IPS DF 4.7 (cell line): ENCODE measurements at regions not wholly inside any gene's neighbourhood (a gene's known extent, or its start where the extent isn't known, plus 50 kb on each side); places are given as distances from the start of the nearest gene placed in this dataset.

Experiments
- DNase-seq: peaks from one replicate; pipeline ENCODE4 v3.0.0-alpha.2; 2013; ENCODE audit warnings: low spot score; ENCODE audit errors: extremely low read depth

DNA sequence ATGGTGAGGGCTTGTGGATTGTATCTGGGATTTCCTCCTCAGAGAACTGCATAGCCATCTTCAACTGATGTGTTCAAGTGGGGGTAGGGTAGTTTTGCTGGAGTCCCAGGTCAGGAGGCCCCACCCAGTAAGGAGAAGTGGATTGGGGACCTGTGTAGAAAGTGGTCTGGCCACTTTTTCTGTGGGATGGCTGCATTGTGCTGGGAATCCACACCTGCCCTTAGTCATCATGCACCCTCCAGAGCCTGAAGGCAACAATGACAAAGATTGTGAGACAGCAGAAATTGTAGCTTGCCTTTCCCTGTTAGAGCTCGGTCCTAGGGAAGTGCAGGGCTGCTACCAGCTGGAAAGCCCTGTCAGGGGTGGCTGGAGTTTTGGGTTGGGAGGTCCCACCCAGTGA is 255.4 kb downstream of the NDFIP2 start:
- DNase-seq: no peak

DNA sequence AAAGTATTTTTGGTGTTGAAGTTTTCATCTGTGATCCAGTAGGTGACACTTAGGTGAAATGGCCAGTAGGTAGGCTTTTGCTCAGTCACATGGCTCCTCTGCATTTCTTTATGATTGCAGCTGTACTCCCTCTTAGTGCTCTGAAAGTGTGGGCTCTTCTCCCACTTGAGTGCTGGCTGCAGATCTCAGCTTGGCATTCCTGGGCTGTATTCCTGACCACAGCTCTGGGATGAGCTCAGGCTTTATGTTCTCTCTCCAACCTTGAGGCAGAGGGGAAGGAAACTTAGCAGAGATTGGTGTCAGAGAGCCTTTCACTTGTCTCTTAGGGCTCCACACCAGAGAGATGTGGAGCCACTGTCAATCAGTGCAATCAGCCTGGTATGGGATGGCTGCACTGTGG is 254.3 kb downstream of the NDFIP2 start:
- no peak for DNase-seq

DNA sequence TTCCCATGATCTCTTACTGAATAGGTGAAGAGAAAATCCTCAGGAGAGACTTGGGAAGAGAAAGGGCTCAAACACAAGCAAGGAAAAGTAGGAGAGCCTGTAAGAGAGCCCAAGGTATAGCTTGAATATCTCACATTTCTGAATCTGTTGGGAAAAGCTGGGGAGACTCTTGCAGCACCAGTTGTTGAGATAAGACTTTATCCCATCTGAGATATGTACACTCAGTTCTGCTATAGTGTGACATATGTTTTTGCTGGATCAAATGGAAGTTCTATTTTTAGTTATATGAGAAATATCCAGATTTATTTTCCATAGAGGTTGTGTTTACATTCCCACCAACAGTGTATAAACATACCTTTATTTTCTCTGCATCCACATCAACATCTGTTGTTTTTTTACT is 246.1 kb downstream of the NDFIP2 start:
- DNase-seq: no peak

DNA sequence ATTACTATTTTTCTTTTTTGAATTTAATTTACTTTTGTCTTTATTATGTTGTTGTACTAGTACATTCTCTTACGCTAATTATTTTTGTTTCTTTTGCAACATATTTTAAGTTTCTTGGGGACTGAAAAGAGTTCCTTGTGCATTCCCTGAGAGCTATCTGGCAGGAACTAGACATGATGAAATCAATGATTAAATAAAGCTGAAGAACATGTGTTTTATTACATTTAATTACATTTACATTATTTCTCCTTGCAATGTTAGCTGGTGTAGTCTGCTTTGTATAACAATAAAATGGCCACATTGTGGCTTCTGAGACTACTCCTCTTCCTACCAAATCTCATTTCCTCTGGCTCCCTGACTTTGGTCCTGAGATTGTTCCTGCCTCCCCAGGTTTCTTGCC is 244.9 kb downstream of the NDFIP2 start:
- DNase-seq: no peak

DNA sequence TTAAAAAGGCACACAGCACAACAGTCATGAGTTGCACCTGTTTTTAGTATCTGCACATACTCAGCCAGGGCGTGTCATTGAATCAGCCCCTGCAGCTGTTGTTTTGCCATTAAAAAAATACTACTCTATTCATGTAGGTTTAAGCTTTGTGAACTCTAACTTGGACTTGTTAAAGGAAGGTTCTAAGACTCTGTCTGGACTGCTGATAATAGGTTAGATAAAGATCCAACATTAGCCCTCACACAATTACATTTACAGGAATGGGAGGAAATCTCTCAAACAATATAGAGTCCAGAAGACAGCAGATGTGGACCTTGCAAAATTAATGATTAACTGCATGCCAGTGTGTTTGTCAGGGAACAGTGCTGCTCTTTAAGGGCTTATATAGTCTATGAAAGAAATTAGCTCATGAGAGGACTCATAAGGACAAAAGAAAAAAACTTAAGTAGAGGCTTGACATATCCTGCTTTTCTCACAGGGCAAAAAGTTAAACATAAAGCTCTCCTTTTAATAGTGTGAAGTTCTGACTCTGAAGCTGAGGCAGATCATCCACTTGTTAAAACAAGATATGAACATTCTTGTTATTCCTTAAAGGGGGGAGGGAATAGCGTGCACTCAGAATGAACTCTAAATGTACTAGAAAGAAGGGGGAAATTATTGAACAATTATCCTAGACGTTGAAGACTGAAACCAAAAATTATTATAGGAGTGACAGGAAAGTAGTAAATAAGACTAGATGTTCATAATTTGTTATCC is 243.6 kb downstream of the NDFIP2 start:
- DNase-seq: no peak

DNA sequence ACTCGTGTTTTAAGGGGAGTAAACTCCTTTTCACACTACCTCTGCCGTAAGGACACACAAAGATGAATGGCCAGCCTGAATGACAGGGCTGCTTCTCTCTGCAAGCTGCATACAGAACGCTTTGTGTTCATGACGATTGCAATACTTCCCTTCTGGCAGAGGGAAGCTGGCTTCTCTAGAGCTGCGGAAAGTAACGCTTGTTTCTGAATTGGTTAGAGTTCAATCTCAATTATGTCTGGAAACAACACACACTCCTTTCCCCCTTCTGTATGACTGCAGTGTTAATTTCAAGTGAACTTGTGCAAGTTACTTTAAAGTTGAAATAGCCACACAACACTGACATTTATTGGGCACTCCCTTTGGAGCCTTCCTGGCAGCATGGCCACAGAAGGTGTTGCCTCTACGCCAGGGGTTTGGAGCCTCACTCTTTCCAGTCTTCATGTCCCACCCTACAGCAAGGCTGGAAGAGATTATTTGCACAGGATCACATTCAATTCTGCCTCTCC is 242.6 kb downstream of the NDFIP2 start:
- DNase-seq: no peak

DNA sequence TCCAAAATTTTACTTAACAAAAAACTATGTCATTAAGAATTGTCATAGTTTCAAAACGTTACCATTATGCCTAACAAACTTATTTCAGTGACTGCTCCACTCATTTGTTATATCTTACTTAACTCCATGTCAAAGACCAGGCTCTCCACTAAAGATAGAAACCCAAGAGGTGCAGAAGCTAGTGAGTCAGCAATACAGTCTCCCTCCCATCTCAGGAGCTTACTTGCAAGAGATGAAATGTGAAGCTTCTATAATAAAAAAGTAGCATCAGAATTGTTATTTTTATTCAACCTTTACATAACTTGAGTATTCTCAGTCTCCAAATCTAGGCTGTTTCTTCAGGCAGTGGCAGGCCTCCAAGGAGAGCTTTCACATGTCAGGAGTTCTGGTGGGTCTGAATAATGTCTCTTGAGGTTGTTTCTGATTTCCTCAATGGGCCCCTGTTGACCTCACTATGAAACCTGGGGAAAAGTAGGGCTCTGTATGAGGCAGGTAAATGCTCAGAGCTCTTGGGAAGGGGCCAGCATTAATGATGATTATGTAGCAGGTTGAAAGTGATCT is 242.0 kb downstream of the NDFIP2 start:
- DNase-seq: no peak

DNA sequence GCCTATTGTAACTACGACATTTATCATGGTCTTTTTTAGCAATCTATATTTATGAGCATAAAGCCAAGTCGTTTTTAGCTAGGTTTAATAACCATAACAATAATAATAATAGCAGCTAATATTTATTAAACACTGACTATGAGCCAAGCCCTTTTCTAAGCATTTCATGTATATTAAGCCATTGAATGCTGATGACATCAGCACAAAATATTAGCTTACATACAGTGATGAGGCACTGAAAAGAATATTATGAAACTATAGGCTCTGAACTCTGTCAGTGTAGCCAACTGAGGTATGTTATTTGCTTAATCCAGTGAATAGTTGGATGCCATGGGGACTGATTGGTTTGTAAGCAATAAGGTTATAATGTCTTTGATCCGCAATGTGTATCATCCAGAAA is 235.2 kb downstream of the NDFIP2 start:
- no peak for DNase-seq

DNA sequence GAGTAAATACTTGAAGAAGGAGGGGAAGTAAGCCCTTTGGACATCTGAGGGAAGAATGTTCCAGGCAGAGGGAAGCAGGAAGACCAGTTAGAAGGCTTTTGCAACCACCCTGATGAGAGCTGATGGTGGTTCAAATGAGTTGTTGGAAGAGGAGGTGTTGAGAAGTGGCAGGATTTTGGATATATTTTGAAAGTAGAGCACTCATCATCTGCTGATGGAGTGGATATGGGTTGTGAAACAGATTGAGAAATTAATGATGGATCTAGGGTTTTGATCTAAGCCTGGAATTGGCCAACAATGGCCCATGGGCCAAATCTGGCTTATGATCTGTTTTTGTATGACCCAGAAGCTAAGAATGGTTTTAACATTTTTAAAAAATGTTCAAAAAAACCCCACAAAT is 230.7 kb downstream of the NDFIP2 start:
- no peak for DNase-seq

DNA sequence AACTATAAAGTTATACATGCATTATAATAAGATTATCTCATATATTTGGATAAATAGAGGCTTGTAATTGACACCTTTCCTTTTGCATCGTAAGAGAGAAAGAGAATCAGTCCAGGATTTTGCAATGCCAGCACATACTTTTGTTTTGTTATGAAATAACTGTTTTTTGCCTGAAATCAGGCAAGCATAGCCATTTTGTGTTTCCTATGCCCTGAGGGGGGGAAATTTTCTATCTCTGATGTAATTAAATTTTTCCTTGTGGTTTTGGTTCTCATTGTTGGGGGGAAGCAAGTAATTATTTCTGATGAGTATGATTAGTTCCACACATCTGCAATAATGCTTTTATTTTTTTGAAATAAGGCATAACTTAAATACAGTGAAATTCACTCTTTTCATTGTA is 229.4 kb downstream of the NDFIP2 start:
- no peak for DNase-seq

DNA sequence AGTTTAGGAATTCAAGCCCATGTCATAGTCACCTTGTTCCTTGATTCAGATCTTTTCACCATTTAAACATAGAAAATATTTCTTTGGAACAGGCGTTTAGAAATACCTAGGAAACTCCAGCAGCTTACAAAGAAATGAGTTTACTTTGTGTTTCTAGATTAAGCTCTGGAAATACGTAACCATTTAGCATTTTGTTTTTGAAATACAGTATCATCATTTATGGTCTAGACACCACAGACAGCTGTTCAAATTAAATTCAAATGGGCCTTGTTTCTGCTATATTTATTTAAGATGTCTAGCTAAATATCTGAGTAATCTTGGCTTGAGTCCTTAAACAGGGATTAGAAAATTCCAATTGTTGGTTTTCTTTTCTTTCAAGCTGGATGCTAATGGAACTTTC is 228.5 kb downstream of the NDFIP2 start:
- DNase-seq: no peak

DNA sequence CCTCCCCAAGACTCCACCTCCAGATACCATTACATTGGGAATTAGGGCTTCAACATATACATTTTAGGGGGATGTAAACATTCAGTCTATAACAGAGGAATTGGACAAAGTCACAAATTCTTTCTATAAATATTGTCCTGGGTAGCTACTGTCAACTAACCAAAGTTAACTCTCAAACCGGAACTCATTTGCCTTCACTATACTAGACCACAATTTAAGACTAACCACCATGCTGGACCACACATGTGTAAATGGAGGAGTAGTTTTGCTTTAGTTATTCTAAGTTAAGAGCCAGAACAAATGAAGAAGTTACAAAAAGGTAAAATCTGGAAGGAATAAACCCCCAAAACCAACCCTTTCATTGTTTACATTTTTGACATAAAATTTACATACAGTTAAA is 222.8 kb downstream of the NDFIP2 start:
- no peak for DNase-seq

DNA sequence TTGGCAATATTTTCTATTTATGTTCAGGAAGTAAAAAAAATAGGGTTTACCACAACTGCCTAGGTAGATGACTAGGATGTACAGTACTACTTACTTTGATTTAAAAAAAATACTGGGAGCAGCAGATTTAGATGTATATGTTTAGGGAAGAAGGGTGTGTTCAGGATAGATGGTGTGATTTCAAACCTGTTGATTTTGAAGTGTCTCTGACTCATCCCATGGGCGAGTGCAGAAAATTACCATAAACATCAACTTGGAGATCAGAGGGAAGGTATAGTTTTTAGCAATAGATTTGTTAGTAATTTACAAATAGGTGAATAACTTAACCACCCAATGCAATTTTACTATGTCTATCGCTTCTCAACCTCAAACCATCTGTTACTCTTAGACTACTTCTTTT is 214.8 kb downstream of the NDFIP2 start:
- no peak for DNase-seq

DNA sequence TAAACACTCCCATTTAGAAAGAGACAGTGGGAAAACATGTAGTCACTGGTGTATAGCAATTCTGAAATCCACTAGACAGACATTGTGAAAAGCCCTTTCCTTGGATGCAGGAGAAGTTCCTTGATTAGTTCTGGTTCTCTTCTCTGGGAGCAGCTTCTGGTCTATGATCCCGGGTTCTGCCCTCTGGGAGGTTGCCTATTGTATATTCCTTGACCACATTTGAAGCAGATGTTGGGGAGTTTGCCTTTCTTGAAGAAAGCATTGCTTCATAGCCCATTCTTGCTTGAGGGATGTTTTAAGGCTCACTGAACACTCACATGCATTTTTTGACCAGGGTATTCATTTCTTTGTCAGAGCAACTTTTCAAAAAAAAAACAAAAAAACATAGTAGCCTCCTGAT is 211.9 kb downstream of the NDFIP2 start:
- no peak for DNase-seq

DNA sequence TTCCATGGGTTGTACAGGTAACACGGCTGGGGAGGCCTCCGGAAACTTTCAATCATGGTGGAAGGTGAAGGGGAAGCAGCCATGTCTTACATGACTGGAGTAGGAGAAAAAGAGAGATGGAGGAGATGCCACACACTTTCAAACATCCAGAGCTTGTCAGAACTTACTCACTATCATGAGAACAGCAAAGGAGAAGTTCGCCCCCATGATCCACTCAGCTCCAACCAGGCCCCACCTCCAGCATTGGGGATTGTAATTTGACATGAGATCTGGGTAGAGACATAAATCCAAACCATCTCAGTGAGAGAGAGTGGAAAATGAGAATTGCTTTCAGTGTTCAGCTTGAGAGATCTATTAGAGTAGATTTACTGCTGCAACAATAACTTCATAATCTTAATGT is 210.9 kb downstream of the NDFIP2 start:
- DNase-seq: no peak

DNA sequence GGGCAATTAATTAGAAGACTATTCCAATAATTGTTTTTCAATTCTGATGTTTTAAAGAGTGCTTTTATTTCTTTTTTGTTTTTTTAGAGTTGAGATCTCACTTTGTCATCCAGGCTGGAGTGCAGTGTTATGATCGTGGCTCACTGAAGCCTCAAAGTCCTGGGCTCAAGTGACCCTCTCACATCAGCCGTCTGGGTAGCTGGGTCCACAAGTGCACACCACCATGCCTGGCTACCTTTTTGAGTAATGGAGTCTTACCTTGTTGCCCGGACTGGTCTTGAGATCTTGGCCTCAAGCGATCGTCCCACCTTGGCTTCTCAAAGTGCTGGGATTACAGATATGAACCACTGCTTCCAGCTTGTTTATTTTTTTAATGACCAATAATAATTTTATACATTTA is 207.8 kb downstream of the NDFIP2 start:
- no peak for DNase-seq

DNA sequence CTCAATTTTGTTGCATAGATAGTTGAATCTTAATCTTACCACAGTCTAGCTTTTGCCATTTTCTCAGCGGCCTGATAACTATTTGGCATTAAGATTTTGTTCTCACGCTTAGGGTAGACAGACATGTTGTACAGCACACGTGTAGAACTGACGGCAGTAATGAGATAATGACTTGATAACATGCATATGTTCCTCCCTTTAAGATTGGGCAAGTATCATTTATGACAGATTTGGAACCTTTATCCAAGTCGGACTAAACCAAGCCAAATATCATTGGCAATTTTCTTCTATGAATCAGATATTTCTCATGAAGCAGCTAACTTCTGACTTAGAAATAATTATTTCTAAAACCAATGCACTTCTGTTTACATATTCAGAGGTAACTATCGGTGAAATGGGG is 205.5 kb downstream of the NDFIP2 start:
- no peak for DNase-seq

DNA sequence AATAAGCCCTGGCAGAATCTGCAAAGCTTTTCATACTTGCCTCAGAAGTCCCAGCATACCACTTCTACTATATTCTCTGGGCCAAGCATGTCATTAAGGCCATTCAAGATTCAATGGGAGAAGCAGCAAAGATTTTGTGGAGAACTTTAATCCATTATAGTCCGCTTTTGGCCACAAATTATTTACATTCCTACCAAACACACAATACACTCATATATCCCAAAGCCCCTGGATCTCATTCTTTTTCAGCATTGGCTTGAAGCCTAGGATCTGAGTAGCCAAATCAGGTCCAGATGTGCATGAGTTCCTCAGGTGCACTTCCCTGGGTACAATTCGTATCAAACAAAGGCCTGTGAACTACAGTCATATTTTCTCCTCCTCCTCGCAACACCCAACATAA is 203.4 kb downstream of the NDFIP2 start:
- no peak for DNase-seq

DNA sequence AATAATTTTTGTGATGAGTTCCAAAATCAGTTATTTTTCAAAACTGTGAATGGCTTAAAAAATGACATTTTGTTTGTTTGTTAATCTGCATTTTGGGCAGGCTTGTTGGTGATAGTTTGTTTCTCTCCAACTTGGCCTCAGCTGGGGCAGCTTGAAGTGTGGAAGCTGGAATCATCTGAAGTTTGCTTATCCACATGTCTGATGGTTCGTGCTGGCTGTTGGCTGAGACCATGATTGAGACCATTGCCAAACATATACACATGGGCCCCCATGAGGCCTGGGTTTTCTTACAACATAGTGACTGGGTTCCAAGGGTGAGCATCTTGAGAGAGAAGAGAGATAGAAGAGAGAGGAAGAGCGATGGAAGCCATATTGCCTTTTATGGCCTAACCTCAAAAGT is 201.2 kb downstream of the NDFIP2 start:
- DNase-seq: no peak

DNA sequence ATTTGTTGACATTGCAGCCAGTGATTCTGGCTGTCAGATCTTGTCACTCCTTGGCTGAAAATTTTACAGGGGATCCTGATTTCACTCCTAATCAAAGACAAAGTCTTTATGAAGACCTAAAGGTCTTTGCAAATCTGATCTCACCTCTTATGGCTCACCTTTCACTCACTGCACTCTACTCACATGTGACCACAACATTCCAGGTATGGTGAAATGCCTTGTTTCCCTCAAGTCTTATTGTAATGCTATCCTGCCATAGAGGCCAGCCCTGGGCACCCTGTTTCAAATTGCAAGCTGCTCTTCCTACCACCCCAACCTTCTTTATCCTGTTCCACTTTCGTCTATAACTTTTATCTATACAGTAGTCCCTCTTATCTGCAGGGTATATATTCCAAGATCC is 200.1 kb downstream of the NDFIP2 start:
- no peak for DNase-seq

DNA sequence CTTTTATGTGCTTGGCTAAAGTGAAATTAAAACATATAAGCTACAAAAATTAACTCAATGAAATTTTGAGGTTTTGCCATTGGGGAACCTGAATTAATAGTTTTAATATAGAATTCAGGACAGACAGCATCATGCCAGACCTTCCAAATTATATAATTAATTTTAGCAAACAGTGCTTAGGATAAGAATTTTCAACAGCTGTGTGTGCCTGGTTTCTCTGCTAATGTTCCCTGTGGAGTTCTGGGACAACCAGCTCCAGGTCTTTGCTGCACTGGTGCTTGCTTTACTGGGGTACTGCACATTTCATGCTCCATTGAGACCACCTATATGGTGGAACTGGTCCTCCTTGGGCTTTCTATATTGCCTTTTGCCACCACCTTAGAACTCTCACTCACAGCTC is 199.5 kb downstream of the NDFIP2 start:
- no peak for DNase-seq

DNA sequence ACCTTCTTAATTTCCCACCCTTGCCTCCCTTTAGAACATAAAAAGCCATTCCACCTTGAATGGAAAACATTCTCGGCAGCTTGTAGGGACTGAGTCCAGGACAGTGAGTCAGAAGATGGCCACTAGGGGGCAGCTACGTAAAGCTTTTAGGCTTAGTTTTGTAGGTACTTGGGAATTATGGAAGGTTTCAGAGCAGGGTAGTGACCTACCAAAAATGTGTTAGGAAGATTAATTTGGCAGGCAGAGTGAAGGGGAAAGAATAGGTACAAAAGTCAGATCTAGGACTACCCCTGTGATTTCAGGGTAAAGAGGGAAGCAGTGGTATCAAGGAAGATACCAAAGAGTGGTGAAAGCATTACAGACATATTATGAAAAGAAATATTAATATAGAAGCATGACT is 198.4 kb downstream of the NDFIP2 start:
- peak; percentile 62 for DNase-seq

DNA sequence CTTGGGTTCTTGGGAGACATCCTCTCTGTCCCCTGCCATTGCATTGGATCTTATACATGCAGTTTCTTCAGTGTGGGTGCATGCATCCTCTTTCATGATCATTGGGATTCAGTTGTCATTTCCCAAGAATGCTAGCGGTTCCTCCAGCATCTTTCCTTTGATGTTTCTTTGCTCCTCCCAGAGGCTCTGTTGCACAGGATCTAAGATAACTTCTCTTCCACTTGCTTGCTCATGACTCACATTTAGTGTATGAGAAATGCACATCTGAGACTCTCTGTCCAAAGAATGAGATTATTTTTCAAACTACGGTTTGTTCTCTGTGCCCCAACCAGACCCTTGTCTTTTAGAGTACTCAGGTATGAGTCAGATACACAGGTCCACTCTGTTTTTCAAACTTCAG is 197.1 kb downstream of the NDFIP2 start:
- DNase-seq: no peak
